Colonic mucosa (tissue), 4 donors: ENCODE measurements at regions not wholly inside any gene's neighbourhood (a gene's known extent, or its start where the extent isn't known, plus 50 kb on each side); places are given as distances from the start of the nearest gene placed in this dataset.

Experiments
- DNase-seq: peaks from one replicate; pipeline ENCODE4 v3.0.0-alpha.2; 2020
- H3K27ac ChIP-seq: fragments of 200-600 bp; one replicate; pipeline ENCODE4 v1.8.0; 2021
- H3K27me3 ChIP-seq: fragments of 200-600 bp; one replicate; pipeline ENCODE4 v1.8.0; 2021
- H3K36me3 ChIP-seq: fragments of 200-600 bp; one replicate; pipeline ENCODE4 v1.8.0; 2021
- H3K4me1 ChIP-seq: fragments of 200-600 bp; one replicate; pipeline ENCODE4 v1.8.0; 2021; ENCODE audit warnings: mild to moderate bottlenecking
- H3K4me3 ChIP-seq: fragments of 200-600 bp; one replicate; pipeline ENCODE4 v1.8.0; 2021
- H3K9ac ChIP-seq, 2 donors: one replicate each; pipeline ENCODE4 v1.7.0; 2013; ENCODE audit warnings: control low read depth in 2 of 2, low read depth in 2 of 2, low read length in 2 of 2
- H3K9me3 ChIP-seq: fragments of 200-600 bp; one replicate; pipeline ENCODE4 v1.8.0; 2021
- CTCF ChIP-seq: fragments of 200-600 bp; IDR thresholded peaks from one replicate; pipeline ENCODE4 v1.8.0; 2022; ENCODE audit warnings: antibody characterized with exemption, mild to moderate bottlenecking
- intact Hi-C: fragments of 100-400 bp; cut with DNase I; formaldehyde crosslinking; loops from one replicate; pipeline ENCODE4 v1.14.1; 2022
- donor health status: healthy.
- donor health status: DM: no; HTN: no; CAD: no.
- donor health status: DM: no; HTN: no; CAD: no.

DNA sequence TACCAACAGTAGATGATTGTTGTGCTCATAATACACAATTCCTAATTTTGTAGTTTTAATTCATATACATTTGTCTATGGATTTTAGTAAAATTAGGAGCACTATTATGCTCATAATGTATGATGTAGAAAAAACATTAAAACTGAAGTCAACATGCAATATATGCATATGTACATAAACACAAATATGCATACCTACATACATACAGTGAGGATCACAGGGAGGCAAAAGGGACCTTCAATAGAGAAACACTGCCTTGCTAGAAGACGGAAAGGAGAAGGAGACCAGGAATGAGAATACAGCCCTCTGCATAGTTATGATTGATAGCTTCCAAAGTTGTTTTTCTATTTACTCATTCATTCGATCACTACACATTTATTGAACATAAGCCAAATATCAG, 606.5 kb downstream of the LMO4 start:
- no peaks in the 10 kb centered on the region for H3K9me3 ChIP-seq
- no peak for TF ChIP-seq CTCF

DNA sequence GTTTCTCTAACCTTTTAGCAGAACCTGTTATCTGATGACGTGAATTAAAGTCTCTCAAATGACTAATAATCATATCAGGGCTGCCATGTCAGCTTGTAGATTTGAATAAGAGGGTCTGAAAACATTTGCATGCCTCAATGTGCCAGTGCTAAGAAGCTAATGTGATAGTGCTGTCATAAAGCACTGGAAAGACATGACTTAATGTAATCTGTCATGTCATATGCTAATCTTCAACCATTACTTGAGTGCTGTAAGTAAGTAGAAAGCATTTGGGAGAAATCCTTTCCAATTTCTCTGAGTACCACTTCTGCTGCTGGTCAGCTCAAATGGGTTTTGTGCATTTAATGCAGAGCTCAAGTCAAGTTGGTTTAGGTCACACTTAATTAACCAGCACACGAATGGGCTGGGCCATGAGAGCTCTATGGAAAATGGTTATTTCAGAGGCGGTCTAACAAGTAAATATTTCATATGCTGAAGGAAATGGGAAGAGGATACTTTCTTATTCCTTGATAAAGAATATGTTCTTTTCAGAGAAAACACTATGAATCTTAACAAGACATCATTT, 609.2 kb downstream of the LMO4 start:
- TF ChIP-seq CTCF, result no peak
- no peak overlapping the region for H3K9ac ChIP-seq
- no peaks in the 10 kb centered on the region for H3K4me1 ChIP-seq
- no peaks in the 10 kb centered on the region for H3K36me3 ChIP-seq
- no peak overlapping the region for H3K4me3 ChIP-seq
- no peak for DNase-seq
- H3K9me3 ChIP-seq, result no peaks in the 10 kb centered on the region
- intact Hi-C loops, result no loop called here
- H3K27me3 ChIP-seq, result no peaks in the 10 kb centered on the region
- H3K27ac ChIP-seq, result no peak overlapping the region

More for the DNA sequence above, 606.5 kb downstream of the LMO4 start:
- Histone ChIP-seq H3K27me3 (no peaks in the 10 kb centered on the region), H3K9ac (no peak overlapping the region), H3K27ac (no peak overlapping the region), H3K36me3 (no peaks in the 10 kb centered on the region), H3K4me3 (no peak overlapping the region), H3K4me1 (no peaks in the 10 kb centered on the region)
- intact Hi-C loops, result no loop called here
- no peak for DNase-seq

- intact Hi-C loops, result no loop called here
- no peak overlapping the region for H3K27ac ChIP-seq
- DNase-seq, result no peak
- no peak overlapping the region for H3K9ac ChIP-seq
- H3K36me3 ChIP-seq, result no peaks in the 10 kb centered on the region
- H3K27me3 ChIP-seq, result no peaks in the 10 kb centered on the region
- H3K9me3 ChIP-seq, result no peaks in the 10 kb centered on the region
- H3K4me1 ChIP-seq, result no peaks in the 10 kb centered on the region
- H3K4me3 ChIP-seq, result no peak overlapping the region
- TF ChIP-seq CTCF, result no peak
Measured at GRCh38 chr1:87938631-87939030, 610.0 kb downstream of the LMO4 start.

DNA sequence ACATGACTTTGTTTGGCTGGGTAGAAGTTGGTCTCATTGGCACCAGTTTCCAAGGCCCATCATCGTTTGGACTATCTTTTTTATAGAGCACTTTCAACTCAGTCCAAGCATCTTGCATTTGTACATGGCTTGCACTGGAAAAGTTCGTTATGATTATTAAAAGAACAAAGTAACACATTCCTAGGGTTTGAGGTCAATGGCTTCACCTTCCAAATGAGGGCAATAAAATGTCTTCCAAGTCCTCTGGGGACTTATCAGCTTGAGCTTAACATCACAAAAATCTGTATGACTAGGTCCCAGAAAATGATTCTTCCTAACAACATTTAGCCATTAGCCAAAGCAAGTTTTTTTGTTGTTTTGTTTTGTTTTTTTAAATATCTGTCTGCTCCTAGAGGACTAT, 610.8 kb downstream of the LMO4 start:
- DNase-seq, result no peak
- no peak for TF ChIP-seq CTCF
- H3K27me3 ChIP-seq, result no peaks in the 10 kb centered on the region
- no peaks in the 10 kb centered on the region for H3K4me1 ChIP-seq
- H3K9me3 ChIP-seq, result no peaks in the 10 kb centered on the region
- intact Hi-C loops, result no loop called here
- no peak overlapping the region for H3K27ac ChIP-seq
- no peak overlapping the region for H3K4me3 ChIP-seq
- no peak overlapping the region for H3K9ac ChIP-seq
- H3K36me3 ChIP-seq, result no peaks in the 10 kb centered on the region

- intact Hi-C loops, result no loop called here
Measured at GRCh38 chr1:87940421-87940820, 611.7 kb downstream of the LMO4 start.

More at GRCh38 chr1:87940421-87940820, 611.7 kb downstream of the LMO4 start:
- no peaks in the 10 kb centered on the region for H3K4me1 ChIP-seq
- no peak for TF ChIP-seq CTCF
- no peaks in the 10 kb centered on the region for H3K27me3 ChIP-seq
- H3K9me3 ChIP-seq, result no peaks in the 10 kb centered on the region
- no peaks in the 10 kb centered on the region for H3K36me3 ChIP-seq
- DNase-seq, result no peak
- no peak overlapping the region for H3K27ac ChIP-seq
- no peak overlapping the region for H3K4me3 ChIP-seq
- H3K9ac ChIP-seq, result no peak overlapping the region
